Uterus (tissue), 3 donors: ENCODE measurements at regions not wholly inside any gene's neighbourhood (a gene's known extent, or its start where the extent isn't known, plus 50 kb on each side); places are given as distances from the start of the nearest gene placed in this dataset.

Source experiments
- DNase-seq, 2 donors: peaks; one replicate each; pipeline ENCODE4 v3.0.0-alpha.2; 2019 to 2020
- H3K27ac ChIP-seq, 2 donors: fragments of 200-600 bp; sonication (generic); 1 replicate in 1 of 2; 2 replicates in 1 of 2; pipeline ENCODE4 v1.5.1; 2016 to 2018
- H3K27me3 ChIP-seq, 2 donors: fragments of 200-600 bp; sonication (generic); one replicate each; pipeline ENCODE4 v1.5.1; 2018 to 2019; ENCODE audit warnings: control low read depth in 1 of 2
- H3K36me3 ChIP-seq, 2 donors: fragments of 200-600 bp; sonication (generic); one replicate each; pipeline ENCODE4 v1.5.1; 2019; ENCODE audit warnings: control low read depth in 1 of 2
- H3K4me1 ChIP-seq, 2 donors: fragments of 200-600 bp; sonication (generic); one replicate each; pipeline ENCODE4 v1.5.1; 2018 to 2019; ENCODE audit warnings: control low read depth in 1 of 2
- H3K4me3 ChIP-seq, 2 donors: fragments of 200-600 bp; sonication (generic); 1 replicate in 1 of 2; 2 replicates in 1 of 2; pipeline ENCODE4 v1.5.1; 2018 to 2019; ENCODE audit warnings: mild to moderate bottlenecking in 1 of 2
- H3K9me3 ChIP-seq, 2 donors: fragments of 200-600 bp; sonication (generic); one replicate each; pipeline ENCODE4 v1.5.1; 2019; ENCODE audit warnings: control low read depth in 1 of 2
- CTCF ChIP-seq, 4 experiments: fragments of 200-600 bp in 2 of 4; fragments of 450-650 bp in 2 of 4; sonication (generic) in 2 of 4; IDR thresholded peaks; one replicate each; pipeline ENCODE4 v1.5.1; 2016 to 2019; ENCODE audit warnings: antibody characterized with exemption in 4 of 4, mild to moderate bottlenecking in 2 of 4, moderate library complexity in 1 of 4
- POLR2A ChIP-seq, 2 donors: fragments of 450-650 bp; IDR thresholded peaks; one replicate each; pipeline ENCODE4 v1.6.1; 2016; ENCODE audit warnings: antibody characterized with exemption in 2 of 2, mild to moderate bottlenecking in 1 of 2, moderate library complexity in 1 of 2
- intact Hi-C: fragments of 100-400 bp; cut with DNase I; formaldehyde crosslinking; loops from one replicate; pipeline ENCODE4 v1.15.1; 2023; ENCODE audit warnings: low total_unique reads
- donor health status: DM: yes; HTN: yes; CAD: no.

- H3K36me3 ChIP-seq = no peaks in the 10 kb centered on the region
- TF ChIP-seq POLR2A (IDR thresholded peaks at IDR 0.05) (no peak), CTCF (IDR thresholded peaks at IDR 0.05) (no peak)
- H3K4me3 ChIP-seq = no peak overlapping the region
- DNase-seq = no peak
- H3K4me1 ChIP-seq = no peaks in the 10 kb centered on the region
- no peak overlapping the region for H3K27ac ChIP-seq
- H3K27me3 ChIP-seq = no peaks in the 10 kb centered on the region
- H3K9me3 ChIP-seq = no peaks in the 10 kb centered on the region
- intact Hi-C loops = no loop called here
Measured at GRCh38 chr2:198417836-198418235, 613.4 kb downstream of the PLCL1 start.

GRCh38 chr2:198414976-198415375, 610.6 kb downstream of the PLCL1 start:
- TF ChIP-seq CTCF (IDR thresholded peaks at IDR 0.05) = no peak
- TF ChIP-seq POLR2A (IDR thresholded peaks at IDR 0.05) = no peak

GRCh38 chr2:198411936-198412335, 607.5 kb downstream of the PLCL1 start:
- no peaks in the 10 kb centered on the region for H3K9me3 ChIP-seq
- no peak overlapping the region for H3K27ac ChIP-seq
- no peaks in the 10 kb centered on the region for H3K36me3 ChIP-seq
- no peaks in the 10 kb centered on the region for H3K27me3 ChIP-seq
- H3K4me1 ChIP-seq = no peaks in the 10 kb centered on the region
- DNase-seq = no peak
- intact Hi-C loops = no loop called here
- no peak overlapping the region for H3K4me3 ChIP-seq
- no peak for TF ChIP-seq POLR2A (IDR thresholded peaks at IDR 0.05)
- no peak for TF ChIP-seq CTCF (IDR thresholded peaks at IDR 0.05)

More at GRCh38 chr2:198414976-198415375, 610.6 kb downstream of the PLCL1 start:
- Histone ChIP-seq H3K4me1 (no peaks in the 10 kb centered on the region), H3K9me3 (no peaks in the 10 kb centered on the region), H3K27ac (no peak overlapping the region), H3K36me3 (no peaks in the 10 kb centered on the region), H3K27me3 (no peaks in the 10 kb centered on the region), H3K4me3 (no peak overlapping the region)
- intact Hi-C loops = no loop called here
- no peak for DNase-seq

GRCh38 chr2:198408171-198408570, 603.8 kb downstream of the PLCL1 start:
- Histone ChIP-seq H3K27me3 (no peaks in the 10 kb centered on the region), H3K36me3 (no peaks in the 10 kb centered on the region), H3K4me3 (no peak overlapping the region), H3K4me1 (no peaks in the 10 kb centered on the region), H3K27ac (no peak overlapping the region), H3K9me3 (no peaks in the 10 kb centered on the region)
- intact Hi-C loops = no loop called here
- DNase-seq = no peak
- TF ChIP-seq CTCF (IDR thresholded peaks at IDR 0.05) (no peak), POLR2A (IDR thresholded peaks at IDR 0.05) (no peak)

GRCh38 chr2:198405311-198405710, 600.9 kb downstream of the PLCL1 start:
- Histone ChIP-seq H3K9me3 (no peaks in the 10 kb centered on the region), H3K27ac (no peak overlapping the region), H3K36me3 (no peaks in the 10 kb centered on the region), H3K4me3 (no peak overlapping the region), H3K4me1 (no peaks in the 10 kb centered on the region), H3K27me3 (no peaks in the 10 kb centered on the region)
- no peak for TF ChIP-seq CTCF (IDR thresholded peaks at IDR 0.05)
- TF ChIP-seq POLR2A (IDR thresholded peaks at IDR 0.05) = no peak
- no peak for DNase-seq
- intact Hi-C loops = no loop called here
